ENCODE measurements at regions not wholly inside any gene's neighbourhood (a gene's known extent, or its start where the extent isn't known, plus 50 kb on each side); places are given as distances from the start of the nearest gene placed in this dataset.

- TF ChIP-seq TAF1 (IDR thresholded peaks at IDR 0.05; ENCODE audit: borderline replicate concordance, insufficient read depth, low read length) = no peak
- no peak for TF ChIP-seq FOXP2 (optimal IDR thresholded peaks at IDR 0.05; ENCODE audit: borderline replicate concordance, extremely low read depth, extremely low read length, insufficient read depth)
- TF ChIP-seq, protein P1, sequence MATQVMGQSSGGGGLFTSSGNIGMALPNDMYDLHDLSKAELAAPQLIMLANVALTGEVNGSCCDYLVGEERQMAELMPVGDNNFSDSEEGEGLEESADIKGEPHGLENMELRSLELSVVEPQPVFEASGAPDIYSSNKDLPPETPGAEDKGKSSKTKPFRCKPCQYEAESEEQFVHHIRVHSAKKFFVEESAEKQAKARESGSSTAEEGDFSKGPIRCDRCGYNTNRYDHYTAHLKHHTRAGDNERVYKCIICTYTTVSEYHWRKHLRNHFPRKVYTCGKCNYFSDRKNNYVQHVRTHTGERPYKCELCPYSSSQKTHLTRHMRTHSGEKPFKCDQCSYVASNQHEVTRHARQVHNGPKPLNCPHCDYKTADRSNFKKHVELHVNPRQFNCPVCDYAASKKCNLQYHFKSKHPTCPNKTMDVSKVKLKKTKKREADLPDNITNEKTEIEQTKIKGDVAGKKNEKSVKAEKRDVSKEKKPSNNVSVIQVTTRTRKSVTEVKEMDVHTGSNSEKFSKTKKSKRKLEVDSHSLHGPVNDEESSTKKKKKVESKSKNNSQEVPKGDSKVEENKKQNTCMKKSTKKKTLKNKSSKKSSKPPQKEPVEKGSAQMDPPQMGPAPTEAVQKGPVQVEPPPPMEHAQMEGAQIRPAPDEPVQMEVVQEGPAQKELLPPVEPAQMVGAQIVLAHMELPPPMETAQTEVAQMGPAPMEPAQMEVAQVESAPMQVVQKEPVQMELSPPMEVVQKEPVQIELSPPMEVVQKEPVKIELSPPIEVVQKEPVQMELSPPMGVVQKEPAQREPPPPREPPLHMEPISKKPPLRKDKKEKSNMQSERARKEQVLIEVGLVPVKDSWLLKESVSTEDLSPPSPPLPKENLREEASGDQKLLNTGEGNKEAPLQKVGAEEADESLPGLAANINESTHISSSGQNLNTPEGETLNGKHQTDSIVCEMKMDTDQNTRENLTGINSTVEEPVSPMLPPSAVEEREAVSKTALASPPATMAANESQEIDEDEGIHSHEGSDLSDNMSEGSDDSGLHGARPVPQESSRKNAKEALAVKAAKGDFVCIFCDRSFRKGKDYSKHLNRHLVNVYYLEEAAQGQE (IDR thresholded peaks at IDR 0.05; ENCODE audit: insufficient read depth in 1 of 2, low read depth in 2 of 2, low read length in 2 of 2) = no peak
- no peak for TF ChIP-seq POLR2AphosphoS5 (IDR thresholded peaks at IDR 0.05; ENCODE audit: low read depth, low read length)
- no peak for TF ChIP-seq SIN3A (IDR thresholded peaks at IDR 0.05; ENCODE audit: borderline replicate concordance, insufficient read depth, low read length)
These were observed 734.7 kb downstream of the IRX1 start for GRCh38 chr5:4330327-4330726.

GRCh38 chr5:4335078-4335477, 739.4 kb downstream of the IRX1 start:
- TF ChIP-seq FOXP2 (optimal IDR thresholded peaks at IDR 0.05; ENCODE audit: borderline replicate concordance, extremely low read depth, extremely low read length, insufficient read depth) = no peak
- TF ChIP-seq, protein P1 (IDR thresholded peaks at IDR 0.05; ENCODE audit: insufficient read depth in 1 of 2, low read depth in 2 of 2, low read length in 2 of 2) = no peak
- TF ChIP-seq POLR2AphosphoS5 (IDR thresholded peaks at IDR 0.05; ENCODE audit: low read depth, low read length) = no peak
- no peak for TF ChIP-seq SIN3A (IDR thresholded peaks at IDR 0.05; ENCODE audit: borderline replicate concordance, insufficient read depth, low read length)
- no peak for TF ChIP-seq TAF1 (IDR thresholded peaks at IDR 0.05; ENCODE audit: borderline replicate concordance, insufficient read depth, low read length)

- TF ChIP-seq POLR2AphosphoS5 (IDR thresholded peaks at IDR 0.05; ENCODE audit: low read depth, low read length) (no peak), FOXP2 (optimal IDR thresholded peaks at IDR 0.05; ENCODE audit: borderline replicate concordance, extremely low read depth, extremely low read length, insufficient read depth) (no peak), TAF1 (IDR thresholded peaks at IDR 0.05; ENCODE audit: borderline replicate concordance, insufficient read depth, low read length) (no peak), SIN3A (IDR thresholded peaks at IDR 0.05; ENCODE audit: borderline replicate concordance, insufficient read depth, low read length) (no peak)
- TF ChIP-seq, protein P1 (IDR thresholded peaks at IDR 0.05; ENCODE audit: insufficient read depth in 1 of 2, low read depth in 2 of 2, low read length in 2 of 2) = no peak
These were observed 741.9 kb downstream of the IRX1 start for GRCh38 chr5:4337519-4337918.

GRCh38 chr5:4339949-4340348, 744.3 kb downstream of the IRX1 start:
- TF ChIP-seq POLR2AphosphoS5 (IDR thresholded peaks at IDR 0.05; ENCODE audit: low read depth, low read length) (no peak), TAF1 (IDR thresholded peaks at IDR 0.05; ENCODE audit: borderline replicate concordance, insufficient read depth, low read length) (no peak), FOXP2 (optimal IDR thresholded peaks at IDR 0.05; ENCODE audit: borderline replicate concordance, extremely low read depth, extremely low read length, insufficient read depth) (no peak), SIN3A (IDR thresholded peaks at IDR 0.05; ENCODE audit: borderline replicate concordance, insufficient read depth, low read length) (no peak)
- TF ChIP-seq, protein P1 (IDR thresholded peaks at IDR 0.05; ENCODE audit: insufficient read depth in 1 of 2, low read depth in 2 of 2, low read length in 2 of 2) = no peak

GRCh38 chr5:4345850-4346249, 750.2 kb downstream of the IRX1 start:
- TF ChIP-seq TAF1 (IDR thresholded peaks at IDR 0.05; ENCODE audit: borderline replicate concordance, insufficient read depth, low read length) = no peak
- no peak for TF ChIP-seq SIN3A (IDR thresholded peaks at IDR 0.05; ENCODE audit: borderline replicate concordance, insufficient read depth, low read length)
- TF ChIP-seq, protein P1 (IDR thresholded peaks at IDR 0.05; ENCODE audit: insufficient read depth in 1 of 2, low read depth in 2 of 2, low read length in 2 of 2) = no peak
- TF ChIP-seq POLR2AphosphoS5 (IDR thresholded peaks at IDR 0.05; ENCODE audit: low read depth, low read length) = no peak
- TF ChIP-seq FOXP2 (optimal IDR thresholded peaks at IDR 0.05; ENCODE audit: borderline replicate concordance, extremely low read depth, extremely low read length, insufficient read depth) = no peak

Data from PFSK-1 (cell line).